Endothelial cell of umbilical vein (primary cell): ENCODE measurements at regions not wholly inside any gene's neighbourhood (a gene's known extent, or its start where the extent isn't known, plus 50 kb on each side); places are given as distances from the start of the nearest gene placed in this dataset.

Experiments
- BruUV-seq: library from RNA; stranded (reverse); fragments of 400-500 nt; replicated peaks from 2 replicates; lab custom pipeline; 2021; lab: Mats Ljungman, UMichigan
- CTCF ChIA-PET: fragments of 300-600, 350-600 bp; sonication (Branson Sonifier 250); formaldehyde crosslinking; loops from one replicate; lab custom pipeline; 2021; ENCODE audit warnings: antibody characterized with exemption, inconsistent platforms; lab: Charles Lee
- POLR2A ChIA-PET: fragments of 300-600, 350-600 bp; sonication (Branson Sonifier 250); formaldehyde crosslinking; loops from one replicate; lab custom pipeline; 2021; ENCODE audit warnings: antibody characterized with exemption, inconsistent platforms; lab: Charles Lee
- DNase-seq: peaks from one replicate; pipeline ENCODE4 v3.0.0-alpha.2; 2011; ENCODE audit warnings: low read depth, low spot score
- FAIRE-seq: peaks from 2 replicates; lab custom pipeline; 2011; peaks lifted over from hg19 to GRCh38; lab: Jason Lieb, UNC
- H2AFZ ChIP-seq: 2 replicates; pipeline ENCODE4 v1.6.0; 2012; ENCODE audit warnings: low read depth, low read length, control low read depth, inconsistent platforms
- H3K27ac ChIP-seq: 2 replicates; pipeline ENCODE4 v1.5.1; 2011; ENCODE audit warnings: low read depth, mild to moderate bottlenecking, control low read depth, low read length, moderate library complexity; ENCODE audit not compliant: insufficient read depth
- H3K27me3 ChIP-seq, 2 experiments: 2 replicates each; pipeline versions ENCODE4 v1.6.0 to v1.6.1; 2011; ENCODE audit warnings: low read length in 2 of 2, mixed read lengths in 1 of 2; ENCODE audit not compliant: control insufficient read depth in 2 of 2, insufficient read depth in 2 of 2
- H3K36me3 ChIP-seq, 2 experiments: 2 replicates in 1 of 2; 3 replicates in 1 of 2; pipeline ENCODE4 v1.5.1; 2011; ENCODE audit warnings: low read length in 2 of 2, mild to moderate bottlenecking in 1 of 2, moderate library complexity in 1 of 2; ENCODE audit not compliant: control insufficient read depth in 2 of 2, insufficient read depth in 2 of 2; ENCODE audit errors: extremely low read depth in 1 of 2
- H3K4me1 ChIP-seq: 3 replicates; pipeline ENCODE4 v1.5.1; 2011; ENCODE audit warnings: mild to moderate bottlenecking, low read length; ENCODE audit not compliant: control insufficient read depth, insufficient read depth; ENCODE audit errors: extremely low read depth
- H3K4me2 ChIP-seq: 2 replicates; pipeline ENCODE4 v1.6.1; 2011; ENCODE audit warnings: low read length, control low read depth, mixed read lengths; ENCODE audit not compliant: insufficient read depth
- H3K4me3 ChIP-seq, 3 experiments: fragments of 200-600 bp in 1 of 3; sonication (generic), shearing (Covaris generic) in 1 of 3; replicated peaks in 1 of 3; 2 replicates each; pipeline ENCODE4 v1.5.1; 2011 to 2016; ENCODE audit warnings: control low read depth in 3 of 3, low read length in 3 of 3, mild to moderate bottlenecking in 2 of 3, inconsistent platforms in 1 of 3, low read depth in 1 of 3, moderate library complexity in 1 of 3; ENCODE audit not compliant: insufficient read depth in 1 of 3
- H3K79me2 ChIP-seq: 2 replicates; pipeline ENCODE4 v1.6.0; 2012; ENCODE audit warnings: low read length, inconsistent platforms; ENCODE audit not compliant: control insufficient read depth, insufficient read depth
- H3K9ac ChIP-seq: replicated peaks from 2 replicates; pipeline ENCODE3; 2011; ENCODE audit warnings: low read length, control low read depth; ENCODE audit not compliant: insufficient read depth; ENCODE audit errors: extremely low read depth
- H3K9me1 ChIP-seq: replicated peaks from 3 replicates; pipeline ENCODE4 v1.6.0; 2011; ENCODE audit warnings: mild to moderate bottlenecking, low read length; ENCODE audit not compliant: control insufficient read depth, insufficient read depth; ENCODE audit errors: extremely low read depth
- H3K9me3 ChIP-seq: replicated peaks from 2 replicates; pipeline ENCODE4 v1.5.1; 2012; ENCODE audit warnings: low read length, inconsistent platforms; ENCODE audit not compliant: control insufficient read depth, insufficient read depth
- H4K20me1 ChIP-seq: replicated peaks from 2 replicates; pipeline ENCODE3; 2011; ENCODE audit warnings: mild to moderate bottlenecking, low read length; ENCODE audit not compliant: control insufficient read depth, insufficient read depth; ENCODE audit errors: extremely low read depth
- FOS ChIP-seq: IDR thresholded peaks from 2 replicates; pipeline ENCODE4 v1.6.1; 2011; ENCODE audit warnings: mild to moderate bottlenecking, low read length, moderate library complexity, borderline replicate concordance; ENCODE audit not compliant: insufficient read depth
- JUN ChIP-seq: IDR thresholded peaks from 2 replicates; pipeline ENCODE4 v1.6.1; 2011; ENCODE audit warnings: borderline replicate concordance, low read depth; ENCODE audit not compliant: insufficient read length, insufficient read depth
- MYC ChIP-seq: IDR thresholded peaks from one replicate; pipeline ENCODE4 v1.6.1; 2011; ENCODE audit warnings: mild to moderate bottlenecking, low read depth, low read length
- dilution Hi-C: fragments of 300-500 bp; cut with MboI; formaldehyde crosslinking; loops from one replicate; pipeline ENCODE4 v1.15.0; 2019; ENCODE audit warnings: low sequenced_read_pairs; ENCODE audit not compliant: extremely low pct_ligation_motif_present
- intact Hi-C: fragments of 100-400 bp; cut with micrococcal nuclease; formaldehyde crosslinking; loops from one replicate; pipeline ENCODE4 v1.10.0; 2022
- TF ChIP-seq, protein P1 (sequence below), 2 donors: IDR thresholded peaks; 1 replicate in 1 of 2; 2 replicates in 1 of 2; pipeline ENCODE4 v1.5.1; 2011; ENCODE audit warnings: low read length in 2 of 2, mild to moderate bottlenecking in 2 of 2, moderate library complexity in 2 of 2, control low read depth in 1 of 2, inconsistent platforms in 1 of 2, low read depth in 1 of 2; ENCODE audit not compliant: insufficient read depth in 1 of 2; ENCODE audit errors: extremely low read depth in 1 of 2
- TF ChIP-seq, protein P2 (sequence below): IDR thresholded peaks from 2 replicates; pipeline ENCODE4 v1.6.1; 2011; ENCODE audit not compliant: insufficient read depth, insufficient read length

DNA sequence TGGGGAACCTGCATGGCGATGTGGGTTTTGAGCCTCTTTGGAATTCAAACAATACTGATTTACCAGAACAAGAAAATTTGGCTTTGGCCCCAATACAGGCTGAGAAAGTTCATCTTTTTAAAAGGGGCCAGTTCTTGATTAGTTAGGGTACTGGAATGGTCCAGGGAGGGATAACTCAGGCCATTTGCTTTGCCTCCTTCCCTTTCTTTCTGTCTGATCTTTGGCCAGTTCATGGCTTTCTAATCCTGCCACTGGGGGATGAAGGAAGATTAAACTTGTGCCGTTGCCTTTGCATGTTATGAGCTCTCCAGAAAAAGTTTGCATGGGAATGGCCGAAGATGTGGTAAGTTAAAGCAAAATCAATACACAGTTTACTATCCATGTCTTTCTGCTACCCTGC, 78.4 kb downstream of the ADAMTS15 start:
- CTCF ChIA-PET: no interaction called here

More for the DNA sequence above, 78.4 kb downstream of the ADAMTS15 start:
- Histone ChIP-seq H3K9me1 (no peaks in the 10 kb centered on the region), H3K27ac (no peak overlapping the region), H2AFZ (no peak overlapping the region), H3K79me2 (no peaks in the 10 kb centered on the region), H3K4me2 (no peak overlapping the region), H3K9ac (no peak overlapping the region), H4K20me1 (no peaks in the 10 kb centered on the region), H3K4me1 (peaks cover 15% of the 10 kb centered on the region), H3K4me3 (no peak overlapping the region), H3K9me3 (no peaks in the 10 kb centered on the region), H3K36me3 (no peaks in the 10 kb centered on the region), H3K27me3 (no peaks in the 10 kb centered on the region)
- intact Hi-C loops (no loop called here), dilution Hi-C loops (no loop called here)
- FAIRE-seq: no peak
- TF ChIP-seq FOS: no peak
- TF ChIP-seq MYC: no peak
- TF ChIP-seq, protein P1, sequence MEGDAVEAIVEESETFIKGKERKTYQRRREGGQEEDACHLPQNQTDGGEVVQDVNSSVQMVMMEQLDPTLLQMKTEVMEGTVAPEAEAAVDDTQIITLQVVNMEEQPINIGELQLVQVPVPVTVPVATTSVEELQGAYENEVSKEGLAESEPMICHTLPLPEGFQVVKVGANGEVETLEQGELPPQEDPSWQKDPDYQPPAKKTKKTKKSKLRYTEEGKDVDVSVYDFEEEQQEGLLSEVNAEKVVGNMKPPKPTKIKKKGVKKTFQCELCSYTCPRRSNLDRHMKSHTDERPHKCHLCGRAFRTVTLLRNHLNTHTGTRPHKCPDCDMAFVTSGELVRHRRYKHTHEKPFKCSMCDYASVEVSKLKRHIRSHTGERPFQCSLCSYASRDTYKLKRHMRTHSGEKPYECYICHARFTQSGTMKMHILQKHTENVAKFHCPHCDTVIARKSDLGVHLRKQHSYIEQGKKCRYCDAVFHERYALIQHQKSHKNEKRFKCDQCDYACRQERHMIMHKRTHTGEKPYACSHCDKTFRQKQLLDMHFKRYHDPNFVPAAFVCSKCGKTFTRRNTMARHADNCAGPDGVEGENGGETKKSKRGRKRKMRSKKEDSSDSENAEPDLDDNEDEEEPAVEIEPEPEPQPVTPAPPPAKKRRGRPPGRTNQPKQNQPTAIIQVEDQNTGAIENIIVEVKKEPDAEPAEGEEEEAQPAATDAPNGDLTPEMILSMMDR (IDR thresholded peaks at IDR 0.05; ENCODE audit: extremely low read depth in 1 of 2, insufficient read depth in 1 of 2, low read depth in 1 of 2, low read length in 2 of 2): no peak
- no peak for TF ChIP-seq JUN
- TF ChIP-seq, protein P2, sequence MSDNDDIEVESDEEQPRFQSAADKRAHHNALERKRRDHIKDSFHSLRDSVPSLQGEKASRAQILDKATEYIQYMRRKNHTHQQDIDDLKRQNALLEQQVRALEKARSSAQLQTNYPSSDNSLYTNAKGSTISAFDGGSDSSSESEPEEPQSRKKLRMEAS: no peak
- BruUV-seq: no TSS peak
- no peak for DNase-seq
- POLR2A ChIA-PET: no interaction called here
